ENCODE measurements at regions not wholly inside any gene's neighbourhood (a gene's known extent, or its start where the extent isn't known, plus 50 kb on each side); places are given as distances from the start of the nearest gene placed in this dataset.

GRCh38 chr2:163347982-163348856 lies 387.6 kb downstream of the FIGN start:
- no peak for TF ChIP-seq YY1 (IDR thresholded peaks at IDR 0.05; ENCODE audit: insufficient read depth, insufficient read length)
- TF ChIP-seq SUZ12 (IDR thresholded peaks at IDR 0.05; ENCODE audit: extremely low read depth, insufficient read depth, insufficient read length) = no peak
